ENCODE measurements at regions not wholly inside any gene's neighbourhood (a gene's known extent, or its start where the extent isn't known, plus 50 kb on each side); places are given as distances from the start of the nearest gene placed in this dataset.

DNA sequence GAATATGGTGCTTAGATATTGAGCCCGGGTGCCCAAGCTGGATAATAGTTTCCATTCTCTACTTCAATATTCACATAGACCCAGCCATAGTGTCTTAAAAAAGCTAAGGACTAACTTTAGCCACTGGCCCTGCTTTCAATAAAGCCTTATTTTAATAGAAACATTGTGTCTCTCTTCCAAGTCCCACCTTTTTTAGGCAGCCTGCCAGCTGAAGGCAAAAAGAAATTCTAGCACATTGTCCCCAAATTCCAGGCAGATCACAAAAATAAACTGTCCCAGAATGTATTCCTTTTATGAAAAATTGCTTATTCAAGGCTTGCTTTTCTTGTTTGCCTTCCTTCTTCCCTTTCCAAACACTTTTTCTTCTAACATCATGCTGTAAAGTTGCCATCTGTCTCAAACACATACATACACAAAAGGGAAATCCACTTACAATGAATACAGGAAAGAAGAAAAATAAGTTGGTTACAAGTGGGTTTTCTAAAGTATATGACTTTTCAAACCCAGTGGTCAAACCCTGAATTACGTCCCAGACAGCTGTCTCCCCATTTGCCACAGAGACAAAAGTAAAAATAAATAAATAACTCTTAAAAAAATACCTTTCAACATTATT, 778.5 kb downstream of the BCL11A start:
- no peak overlapping the region for H3K4me3 ChIP-seq
- H3K36me3 ChIP-seq, result no peaks in the 10 kb centered on the region
- no peak for DNase-seq
- H3K27me3 ChIP-seq, result no peaks in the 10 kb centered on the region
- no peaks in the 10 kb centered on the region for H3K9me3 ChIP-seq
- TF ChIP-seq POLR2A (IDR thresholded peaks at IDR 0.05) (no peak), CTCF (IDR thresholded peaks at IDR 0.05) (no peak)
- H3K27ac ChIP-seq, result no peak overlapping the region
- no peaks in the 10 kb centered on the region for H3K4me1 ChIP-seq

- no peaks in the 10 kb centered on the region for H3K4me1 ChIP-seq
- TF ChIP-seq POLR2A (IDR thresholded peaks at IDR 0.05) (no peak), CTCF (IDR thresholded peaks at IDR 0.05) (no peak)
- H3K4me3 ChIP-seq, result no peak overlapping the region
- H3K27ac ChIP-seq, result no peak overlapping the region
- no peak for DNase-seq
- H3K27me3 ChIP-seq, result no peaks in the 10 kb centered on the region
- H3K36me3 ChIP-seq, result no peaks in the 10 kb centered on the region
- H3K9me3 ChIP-seq, result no peaks in the 10 kb centered on the region
Observed at GRCh38 chr2:59770651-59771050, 782.8 kb downstream of the BCL11A start.

DNA sequence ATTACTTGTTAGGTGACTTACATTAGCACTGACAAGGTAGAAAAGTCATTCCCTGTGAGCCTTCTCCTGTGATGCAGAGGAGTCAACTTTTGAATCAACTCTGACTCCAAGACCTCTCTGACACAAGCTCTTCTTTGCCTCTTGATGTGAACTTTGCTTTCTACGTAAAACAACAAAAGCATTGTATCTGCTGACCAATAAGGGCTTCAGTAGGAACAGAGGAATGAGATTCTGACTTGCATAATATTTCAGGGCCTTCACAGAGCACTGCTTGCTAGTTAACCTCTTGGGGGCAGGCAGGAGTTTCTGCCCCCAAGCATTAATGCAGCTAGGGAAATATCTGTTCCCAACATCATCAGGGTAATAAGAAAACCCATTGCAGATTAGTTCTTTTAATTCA, 791.5 kb downstream of the BCL11A start:
- Histone ChIP-seq H3K27ac (no peak overlapping the region), H3K9me3 (no peaks in the 10 kb centered on the region), H3K27me3 (no peaks in the 10 kb centered on the region), H3K4me1 (no peaks in the 10 kb centered on the region), H3K4me3 (no peak overlapping the region), H3K36me3 (no peaks in the 10 kb centered on the region)
- DNase-seq, result no peak
- TF ChIP-seq POLR2A (IDR thresholded peaks at IDR 0.05), result no peak
- no peak for TF ChIP-seq CTCF (IDR thresholded peaks at IDR 0.05)

GRCh38 chr2:59756150-59756549, 797.3 kb downstream of the BCL11A start:
- Histone ChIP-seq H3K36me3 (no peaks in the 10 kb centered on the region), H3K4me1 (no peaks in the 10 kb centered on the region), H3K27ac (no peak overlapping the region), H3K4me3 (no peak overlapping the region), H3K27me3 (no peaks in the 10 kb centered on the region), H3K9me3 (no peaks in the 10 kb centered on the region)
- TF ChIP-seq CTCF (IDR thresholded peaks at IDR 0.05) (no peak), POLR2A (IDR thresholded peaks at IDR 0.05) (no peak)
- no peak for DNase-seq

DNA sequence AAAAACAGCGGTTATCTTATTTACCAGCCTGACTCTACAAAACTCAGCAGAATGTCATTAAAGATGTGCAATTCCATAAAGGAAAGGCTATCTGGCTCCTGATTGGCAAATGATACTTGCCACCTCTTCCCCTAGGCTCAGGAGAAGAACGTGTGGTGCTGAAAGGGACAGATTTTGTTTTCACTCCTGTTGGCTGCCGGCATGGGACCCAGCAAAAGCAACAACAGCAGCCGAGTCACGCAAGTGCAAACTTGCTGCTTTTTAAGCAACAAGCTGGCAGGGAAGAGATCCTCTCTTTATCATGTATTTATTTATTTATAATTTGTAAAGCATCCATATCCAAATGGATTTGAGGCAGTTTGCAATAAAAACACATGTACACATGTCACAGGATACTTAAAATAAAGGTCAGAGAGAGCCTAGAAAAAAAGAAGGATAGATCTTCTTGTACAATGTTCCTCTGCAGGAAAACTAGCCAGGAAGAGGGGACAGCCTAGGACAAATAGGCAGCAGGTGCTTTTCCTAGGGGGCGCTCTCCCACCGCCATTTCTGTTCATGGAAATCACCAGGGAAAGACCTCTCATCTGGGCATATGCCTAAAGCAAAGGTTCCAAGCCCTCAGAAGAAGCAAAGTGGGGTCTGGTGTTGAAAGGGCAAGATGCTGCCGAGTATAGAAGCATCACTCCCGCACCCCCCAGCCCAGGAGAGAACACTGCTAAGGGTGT, 799.3 kb downstream of the BCL11A start:
- no peak for TF ChIP-seq CTCF (IDR thresholded peaks at IDR 0.05)
- TF ChIP-seq POLR2A (IDR thresholded peaks at IDR 0.05), result no peak
- no peaks in the 10 kb centered on the region for H3K36me3 ChIP-seq
- no peak overlapping the region for H3K4me3 ChIP-seq
- no peaks in the 10 kb centered on the region for H3K9me3 ChIP-seq
- no peaks in the 10 kb centered on the region for H3K4me1 ChIP-seq
- H3K27me3 ChIP-seq, result no peaks in the 10 kb centered on the region
- no peak overlapping the region for H3K27ac ChIP-seq
- DNase-seq, result no peak

All from Peyer's patch (tissue), 4 donors.